Esophagus (tissue), 2 donors: ENCODE measurements at regions not wholly inside any gene's neighbourhood (a gene's known extent, or its start where the extent isn't known, plus 50 kb on each side); places are given as distances from the start of the nearest gene placed in this dataset.

Experiments used
- H3K27ac ChIP-seq, 2 donors: one replicate each; pipeline ENCODE4 v1.5.1; 2013; ENCODE audit warnings: low read depth in 2 of 2, mild to moderate bottlenecking in 2 of 2, inconsistent platforms in 1 of 2, low read length in 1 of 2, moderate library complexity in 1 of 2
- H3K27me3 ChIP-seq, 2 donors: one replicate each; pipeline ENCODE4 v1.6.1; 2013; ENCODE audit warnings: low read length in 2 of 2, control low read depth in 1 of 2, mild to moderate bottlenecking in 1 of 2; ENCODE audit not compliant: insufficient read depth in 2 of 2, control insufficient read depth in 1 of 2
- H3K36me3 ChIP-seq, 2 donors: one replicate each; pipeline ENCODE4 v1.6.1; 2013; ENCODE audit warnings: low read length in 1 of 2; ENCODE audit not compliant: control insufficient read depth in 2 of 2, insufficient read depth in 2 of 2
- H3K4me1 ChIP-seq, 2 donors: one replicate each; pipeline ENCODE4 v1.6.1; 2013; ENCODE audit warnings: low read length in 1 of 2; ENCODE audit not compliant: control insufficient read depth in 2 of 2, insufficient read depth in 2 of 2
- H3K4me3 ChIP-seq, 2 donors: one replicate each; pipeline ENCODE4 v1.5.1; 2013; ENCODE audit warnings: low read length in 2 of 2, mild to moderate bottlenecking in 2 of 2, low read depth in 1 of 2, moderate library complexity in 1 of 2
- H3K9me3 ChIP-seq, 2 donors: one replicate each; pipeline ENCODE4 v1.6.1; 2013; ENCODE audit warnings: mild to moderate bottlenecking in 2 of 2, low read depth in 1 of 2, low read length in 1 of 2, moderate library complexity in 1 of 2; ENCODE audit not compliant: control insufficient read depth in 2 of 2, insufficient read depth in 1 of 2
- WGBS, 2 donors: extraction: QIAGEN DNeasy Blood & Tissue Kit; methylation state at CpG; one replicate each; pipeline ENCODE4 v1.1.7; 2013; 5-methylcytosine and 5-hydroxymethylcytosine counted together
- donor health status: healthy with polysubstance abuse.
- donor health status: Bipolar disorder and iron deficiency.

GRCh38 chr14:63781686-63782085, 53.8 kb upstream of the SGPP1 start:
- Histone ChIP-seq H3K27ac (no peak overlapping the region), H3K9me3 (no peaks in the 10 kb centered on the region), H3K36me3 (no peaks in the 10 kb centered on the region), H3K4me1 (no peaks in the 10 kb centered on the region), H3K4me3 (no peak overlapping the region), H3K27me3 (no peaks in the 10 kb centered on the region)
- WGBS, 2 donors, result 78 to 88% methylated on average over 3 of the region's 3 CpGs

- H3K36me3 ChIP-seq, result no peaks in the 10 kb centered on the region
- no peaks in the 10 kb centered on the region for H3K9me3 ChIP-seq
- no peaks in the 10 kb centered on the region for H3K27me3 ChIP-seq
- no peak overlapping the region for H3K27ac ChIP-seq
- H3K4me3 ChIP-seq, result no peak overlapping the region
- H3K4me1 ChIP-seq, result no peaks in the 10 kb centered on the region
- 87 to 94% methylated on average over 9 of the region's 9 CpGs for WGBS, 2 donors
Measured at GRCh38 chr14:63782683-63783389, 55.0 kb upstream of the SGPP1 start.

GRCh38 chr14:63788011-63788933, 60.4 kb upstream of the SGPP1 start:
- Histone ChIP-seq H3K9me3 (no peaks in the 10 kb centered on the region), H3K4me1 (no peaks in the 10 kb centered on the region), H3K27ac (no peak overlapping the region), H3K4me3 (no peak overlapping the region), H3K27me3 (no peaks in the 10 kb centered on the region), H3K36me3 (no peaks in the 10 kb centered on the region)
- 68 to 71% methylated on average over 26 of the region's 26 CpGs for WGBS, 2 donors

- H3K4me3 ChIP-seq, result no peak overlapping the region
- 55 to 56% methylated on average over 4 of the region's 4 CpGs for WGBS, 2 donors
- H3K27me3 ChIP-seq, result no peaks in the 10 kb centered on the region
- no peaks in the 10 kb centered on the region for H3K36me3 ChIP-seq
- H3K9me3 ChIP-seq, result no peaks in the 10 kb centered on the region
- no peak overlapping the region for H3K27ac ChIP-seq
- no peaks in the 10 kb centered on the region for H3K4me1 ChIP-seq
Measured at GRCh38 chr14:63793376-63793775, 59.4 kb upstream of the SYNE2 start.

GRCh38 chr14:63795532-63795931, 57.3 kb upstream of the SYNE2 start:
- Histone ChIP-seq H3K36me3 (no peaks in the 10 kb centered on the region), H3K27me3 (no peaks in the 10 kb centered on the region), H3K9me3 (no peaks in the 10 kb centered on the region), H3K4me1 (no peaks in the 10 kb centered on the region), H3K27ac (no peak overlapping the region), H3K4me3 (no peak overlapping the region)
- WGBS, 2 donors, result 47 to 49% methylated on average over 2 of the region's 2 CpGs

- Histone ChIP-seq H3K27me3 (peaks cover 0 to 2% of the 10 kb centered on the region in 2 donors), H3K27ac (no peak overlapping the region), H3K9me3 (no peaks in the 10 kb centered on the region), H3K36me3 (no peaks in the 10 kb centered on the region), H3K4me3 (peak overlapping the region in 1 of 2 donors; percentile 31), H3K4me1 (no peaks in the 10 kb centered on the region)
- WGBS, 2 donors, result 58 to 59% methylated on average over 2 of the region's 2 CpGs
Measured at GRCh38 chr14:63800083-63800482, 52.7 kb upstream of the SYNE2 start.

GRCh38 chr14:63800651-63801375, 52.0 kb upstream of the SYNE2 start:
- no peak overlapping the region for H3K4me3 ChIP-seq
- no peaks in the 10 kb centered on the region for H3K4me1 ChIP-seq
- peaks cover 0 to 2% of the 10 kb centered on the region in 2 donors for H3K27me3 ChIP-seq
- WGBS, 2 donors, result 77 to 80% methylated on average over 3 of the region's 3 CpGs
- no peak overlapping the region for H3K27ac ChIP-seq
- no peaks in the 10 kb centered on the region for H3K9me3 ChIP-seq
- H3K36me3 ChIP-seq, result no peaks in the 10 kb centered on the region
